Astrocyte of the spinal cord (primary cell): ENCODE measurements at regions not wholly inside any gene's neighbourhood (a gene's known extent, or its start where the extent isn't known, plus 50 kb on each side); places are given as distances from the start of the nearest gene placed in this dataset.

Experiments used
- DNase-seq: peaks from one replicate; pipeline ENCODE4 v3.0.0; 2011; ENCODE audit warnings: low read depth, low spot score
- H3K4me3 ChIP-seq: 2 replicates; pipeline ENCODE4 v1.5.1; 2011; ENCODE audit warnings: low read depth, mild to moderate bottlenecking, low read length, moderate library complexity
- in situ Hi-C: cut with HindIII; loops from 2 replicates; pipeline ENCODE4 v1.10.0; 2017; ENCODE audit warnings: low sequenced_read_pairs
- TF ChIP-seq, protein P1 (sequence below): IDR thresholded peaks from 2 replicates; pipeline ENCODE4 v1.5.1; 2012; ENCODE audit warnings: low read depth, mild to moderate bottlenecking, low read length, inconsistent platforms

DNA sequence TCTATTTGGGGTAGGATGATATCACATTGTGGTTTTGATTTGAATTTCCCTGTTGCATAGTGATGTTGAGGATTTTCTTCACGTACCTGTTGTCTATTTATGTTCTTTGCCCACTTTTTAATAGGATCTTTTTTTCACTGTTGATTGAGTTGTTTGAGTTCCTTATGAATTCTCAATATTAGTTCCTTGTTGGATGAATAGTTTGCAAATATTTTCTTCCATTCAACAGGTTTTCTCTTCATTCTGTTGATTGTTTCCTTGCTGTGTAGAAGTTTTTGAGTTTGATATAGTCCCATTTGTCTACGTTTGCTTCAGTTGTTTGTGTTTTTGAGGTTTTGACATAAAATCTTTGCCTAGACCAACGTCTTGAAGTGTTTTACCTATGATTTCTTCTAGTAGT, 369.5 kb upstream of the CAMK1G start:
- TF ChIP-seq, protein P1, sequence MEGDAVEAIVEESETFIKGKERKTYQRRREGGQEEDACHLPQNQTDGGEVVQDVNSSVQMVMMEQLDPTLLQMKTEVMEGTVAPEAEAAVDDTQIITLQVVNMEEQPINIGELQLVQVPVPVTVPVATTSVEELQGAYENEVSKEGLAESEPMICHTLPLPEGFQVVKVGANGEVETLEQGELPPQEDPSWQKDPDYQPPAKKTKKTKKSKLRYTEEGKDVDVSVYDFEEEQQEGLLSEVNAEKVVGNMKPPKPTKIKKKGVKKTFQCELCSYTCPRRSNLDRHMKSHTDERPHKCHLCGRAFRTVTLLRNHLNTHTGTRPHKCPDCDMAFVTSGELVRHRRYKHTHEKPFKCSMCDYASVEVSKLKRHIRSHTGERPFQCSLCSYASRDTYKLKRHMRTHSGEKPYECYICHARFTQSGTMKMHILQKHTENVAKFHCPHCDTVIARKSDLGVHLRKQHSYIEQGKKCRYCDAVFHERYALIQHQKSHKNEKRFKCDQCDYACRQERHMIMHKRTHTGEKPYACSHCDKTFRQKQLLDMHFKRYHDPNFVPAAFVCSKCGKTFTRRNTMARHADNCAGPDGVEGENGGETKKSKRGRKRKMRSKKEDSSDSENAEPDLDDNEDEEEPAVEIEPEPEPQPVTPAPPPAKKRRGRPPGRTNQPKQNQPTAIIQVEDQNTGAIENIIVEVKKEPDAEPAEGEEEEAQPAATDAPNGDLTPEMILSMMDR = no peak
- H3K4me3 ChIP-seq = no peak overlapping the region
- no peak for DNase-seq
- in situ Hi-C loops = no loop called here

DNA sequence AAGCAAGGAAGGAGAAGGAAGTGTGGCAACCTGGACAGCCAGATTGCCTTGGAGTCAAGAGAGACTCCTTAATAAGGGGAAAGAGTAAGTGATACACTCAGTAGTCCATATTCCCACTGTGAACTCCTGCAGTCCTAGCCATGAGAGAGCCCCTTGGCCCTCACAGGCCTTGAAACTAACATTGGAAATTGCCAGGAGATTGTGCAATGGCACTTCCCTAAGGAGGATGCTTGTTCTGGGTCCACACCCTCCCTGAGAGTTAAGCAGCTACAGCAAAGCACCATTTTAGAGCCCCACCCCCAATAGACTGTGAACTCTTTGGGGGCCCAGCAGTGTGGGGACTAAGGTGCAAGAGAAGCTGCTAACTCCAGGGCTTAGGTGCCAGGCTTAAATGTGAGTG, 367.7 kb upstream of the CAMK1G start:
- in situ Hi-C loops = no loop called here
- DNase-seq = no peak
- no peak overlapping the region for H3K4me3 ChIP-seq
- TF ChIP-seq, protein P1 = no peak

DNA sequence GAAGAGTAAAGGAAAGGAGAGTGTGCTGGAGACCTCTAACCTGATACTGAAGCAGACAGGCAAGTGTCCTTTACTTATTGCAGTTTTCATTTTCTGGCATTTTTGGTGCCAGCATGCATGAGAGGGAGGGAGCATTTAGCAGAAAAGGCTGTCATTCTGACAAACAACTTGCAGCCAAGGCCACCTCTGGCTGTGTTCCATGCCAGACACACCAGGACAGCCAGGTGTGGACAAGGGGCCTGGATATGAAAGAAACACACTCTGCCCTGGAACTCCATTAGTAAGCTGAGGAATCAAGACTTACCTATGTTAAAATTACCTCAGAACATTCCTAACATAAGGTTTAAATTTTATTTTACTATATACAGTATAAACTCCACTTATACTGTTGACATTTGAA, 365.4 kb upstream of the CAMK1G start:
- in situ Hi-C loops = no loop called here
- TF ChIP-seq, protein P1 = no peak
- DNase-seq = no peak
- no peak overlapping the region for H3K4me3 ChIP-seq

DNA sequence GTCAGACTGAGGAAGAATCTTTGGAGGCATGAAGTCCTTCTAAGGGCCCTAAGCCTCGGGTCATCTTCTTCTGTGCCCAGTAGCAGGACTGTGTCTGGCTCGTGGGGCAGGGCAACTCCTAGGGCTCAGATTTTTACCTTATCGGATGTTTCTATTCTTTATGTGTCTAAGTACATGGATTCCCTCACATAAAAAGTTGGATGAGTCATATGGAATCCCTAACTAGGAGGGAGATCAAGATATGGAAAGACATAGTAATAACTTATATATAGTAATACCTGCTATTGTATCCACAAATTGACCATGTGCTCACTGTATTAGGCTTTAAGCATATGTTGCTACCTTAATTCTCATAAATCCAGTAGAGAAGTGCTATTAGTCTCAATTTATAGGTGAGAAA, 364.5 kb upstream of the CAMK1G start:
- TF ChIP-seq, protein P1 = no peak
- DNase-seq = no peak
- no peak overlapping the region for H3K4me3 ChIP-seq
- in situ Hi-C loops = no loop called here

DNA sequence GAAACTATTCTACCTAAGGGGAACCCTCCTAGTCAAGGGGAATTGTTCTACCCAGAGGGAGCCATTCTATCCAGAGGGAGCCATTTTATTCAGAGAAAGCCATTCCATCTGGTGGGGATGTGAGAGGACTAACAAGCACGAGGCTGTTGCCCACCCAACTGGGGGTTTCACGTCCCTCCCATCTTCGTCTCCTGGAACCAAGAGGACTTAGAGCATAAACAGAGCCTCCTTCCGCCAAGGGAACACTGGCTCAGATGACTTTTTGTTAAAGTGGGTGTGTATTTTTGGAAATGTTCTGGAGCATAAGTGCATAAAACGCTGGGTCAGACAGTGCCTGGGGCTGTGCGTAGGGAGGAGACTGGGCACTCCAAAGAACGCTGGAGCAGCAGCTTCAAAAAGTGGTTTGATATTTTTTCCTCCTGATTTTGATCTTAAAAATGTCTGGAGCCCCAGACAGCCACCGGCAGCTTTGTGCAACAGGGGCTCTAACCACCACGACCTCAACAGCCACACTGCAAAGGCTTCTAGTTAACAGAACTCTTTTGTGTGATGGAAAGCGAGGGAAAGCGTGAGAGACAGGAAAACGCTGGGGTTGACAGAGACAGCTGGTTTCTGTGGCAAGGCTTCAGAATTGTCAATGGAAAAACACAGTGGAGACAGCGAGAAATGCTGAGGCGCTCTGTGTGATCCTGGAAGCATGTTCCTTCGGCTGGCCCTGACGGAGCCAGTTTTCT, 363.6 kb upstream of the CAMK1G start:
- in situ Hi-C loops = no loop called here
- H3K4me3 ChIP-seq = no peak overlapping the region
- TF ChIP-seq, protein P1 = no peak
- no peak for DNase-seq

DNA sequence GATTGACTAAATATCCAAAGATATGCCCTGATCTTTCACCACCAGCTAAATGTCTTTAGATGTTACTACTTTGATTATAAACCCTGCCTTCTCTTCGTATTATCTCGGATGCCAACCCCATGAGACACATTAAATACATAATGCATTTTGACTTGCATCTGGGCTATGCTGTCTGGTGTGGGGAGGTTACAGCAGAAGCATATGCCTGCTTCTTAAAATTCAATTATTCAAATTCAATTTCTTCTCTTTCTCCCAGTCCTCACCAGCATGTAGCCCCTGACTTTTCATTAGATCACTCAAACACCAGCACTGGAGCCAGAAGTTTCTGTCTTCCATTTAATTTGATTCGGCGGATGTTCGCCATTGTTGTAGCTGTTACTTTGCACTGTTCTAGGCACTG, 360.7 kb upstream of the CAMK1G start:
- in situ Hi-C loops = no loop called here
- DNase-seq = no peak
- H3K4me3 ChIP-seq = no peak overlapping the region
- TF ChIP-seq, protein P1 = no peak

DNA sequence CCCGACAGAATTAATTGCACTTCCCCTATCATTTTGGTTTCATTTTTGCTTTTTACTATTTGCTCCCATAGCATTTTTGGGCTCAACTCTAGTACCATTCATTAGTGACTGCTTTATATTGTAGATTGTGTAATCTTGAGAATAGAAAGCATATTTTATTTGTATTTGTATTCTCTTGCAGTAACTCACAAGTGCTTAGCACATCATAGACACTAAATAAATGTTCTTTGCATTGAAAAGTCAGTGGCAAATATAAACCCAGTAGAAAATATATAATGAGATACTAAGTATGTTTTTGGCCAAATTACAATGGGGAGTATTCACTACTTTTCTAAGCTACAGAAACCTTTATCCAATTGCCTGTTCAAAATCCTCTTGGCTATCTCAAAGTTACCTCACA, 359.7 kb upstream of the CAMK1G start:
- in situ Hi-C loops = no loop called here
- no peak overlapping the region for H3K4me3 ChIP-seq
- TF ChIP-seq, protein P1 = no peak
- DNase-seq = no peak
